ENCODE measurements at regions not wholly inside any gene's neighbourhood (a gene's known extent, or its start where the extent isn't known, plus 50 kb on each side); places are given as distances from the start of the nearest gene placed in this dataset.

DNA sequence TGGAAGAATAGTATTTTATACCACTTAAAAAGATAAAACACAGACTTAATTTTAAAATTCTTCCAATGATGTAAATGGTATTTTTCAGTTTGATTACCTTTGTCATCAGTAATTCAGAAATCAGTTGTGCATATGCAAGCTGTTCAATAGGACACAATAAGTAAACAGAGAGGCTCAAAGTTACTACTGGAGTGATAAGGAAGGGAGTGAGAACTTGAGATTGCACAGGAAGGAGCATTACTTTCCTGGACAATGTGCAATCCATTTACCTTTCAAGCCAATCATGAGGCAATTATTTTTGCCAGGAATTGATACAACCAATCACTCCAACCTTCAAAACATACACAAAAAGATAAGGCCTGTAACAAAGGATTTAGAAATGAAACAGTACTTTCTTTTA is 1024.3 kb downstream of the RAPGEF2 start:
- TF ChIP-seq EP300 (IDR thresholded peaks at IDR 0.05), result no peak
- TF ChIP-seq POLR2A (IDR thresholded peaks at IDR 0.05), result no peak
- TF ChIP-seq, protein P1, sequence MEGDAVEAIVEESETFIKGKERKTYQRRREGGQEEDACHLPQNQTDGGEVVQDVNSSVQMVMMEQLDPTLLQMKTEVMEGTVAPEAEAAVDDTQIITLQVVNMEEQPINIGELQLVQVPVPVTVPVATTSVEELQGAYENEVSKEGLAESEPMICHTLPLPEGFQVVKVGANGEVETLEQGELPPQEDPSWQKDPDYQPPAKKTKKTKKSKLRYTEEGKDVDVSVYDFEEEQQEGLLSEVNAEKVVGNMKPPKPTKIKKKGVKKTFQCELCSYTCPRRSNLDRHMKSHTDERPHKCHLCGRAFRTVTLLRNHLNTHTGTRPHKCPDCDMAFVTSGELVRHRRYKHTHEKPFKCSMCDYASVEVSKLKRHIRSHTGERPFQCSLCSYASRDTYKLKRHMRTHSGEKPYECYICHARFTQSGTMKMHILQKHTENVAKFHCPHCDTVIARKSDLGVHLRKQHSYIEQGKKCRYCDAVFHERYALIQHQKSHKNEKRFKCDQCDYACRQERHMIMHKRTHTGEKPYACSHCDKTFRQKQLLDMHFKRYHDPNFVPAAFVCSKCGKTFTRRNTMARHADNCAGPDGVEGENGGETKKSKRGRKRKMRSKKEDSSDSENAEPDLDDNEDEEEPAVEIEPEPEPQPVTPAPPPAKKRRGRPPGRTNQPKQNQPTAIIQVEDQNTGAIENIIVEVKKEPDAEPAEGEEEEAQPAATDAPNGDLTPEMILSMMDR (IDR thresholded peaks at IDR 0.05), result no peak

All from gastroesophageal sphincter (tissue), 3 donors.